A549 (cell line): ENCODE measurements at regions not wholly inside any gene's neighbourhood (a gene's known extent, or its start where the extent isn't known, plus 50 kb on each side); places are given as distances from the start of the nearest gene placed in this dataset.

Experiments
- POLR2A ChIP-seq: IDR thresholded peaks from 2 replicates; pipeline ENCODE4 v1.6.1; 2012; ENCODE audit warnings: mild to moderate bottlenecking, low read length
- RFX5 ChIP-seq: fragments of 450-650 bp; IDR thresholded peaks from 2 replicates; pipeline ENCODE4 v1.7.1; 2014; ENCODE audit warnings: antibody characterized with exemption, mild to moderate bottlenecking, moderate library complexity

DNA sequence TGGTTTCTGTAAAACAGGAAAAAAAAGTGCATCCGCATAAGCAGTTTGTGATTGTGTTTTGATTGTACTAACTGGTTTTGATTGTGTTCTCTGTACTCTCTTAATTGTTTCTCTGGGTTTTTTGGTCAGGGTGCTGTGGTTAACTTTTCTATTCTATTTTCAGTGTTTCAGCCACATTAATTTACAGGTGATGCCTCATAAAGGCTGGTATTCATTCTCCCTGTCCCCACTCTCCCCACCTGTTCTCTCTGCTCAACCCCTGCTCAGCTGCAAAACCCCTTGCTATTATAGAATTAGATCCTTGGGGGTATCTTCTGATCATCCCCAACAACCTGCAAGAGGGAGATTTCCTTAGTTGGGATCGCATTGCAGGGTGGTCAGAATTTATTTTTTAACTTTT lies 285.4 kb upstream of the AZI2 start:
- TF ChIP-seq RFX5 (no peak), POLR2A (no peak)
